ENCODE measurements at regions not wholly inside any gene's neighbourhood (a gene's known extent, or its start where the extent isn't known, plus 50 kb on each side); places are given as distances from the start of the nearest gene placed in this dataset.
A peak's percentile ranks its signal among the peaks of the same experiment; 100 is the strongest.

- Histone ChIP-seq H3K4me1 (ENCODE audit: insufficient read depth, low read length, poor library complexity, severe bottlenecking) (no peaks in the 10 kb centered on the region), H3K36me3 (ENCODE audit: insufficient read depth, low read length) (no peaks in the 10 kb centered on the region), H3K9me3 (ENCODE audit: low read length) (no peaks in the 10 kb centered on the region), H4K20me1 (ENCODE audit: insufficient read depth, low read length) (no peaks in the 10 kb centered on the region), H2AFZ (ENCODE audit: low read length) (no peak overlapping the region), H3K4me3 (ENCODE audit: low read depth, low read length, poor library complexity, severe bottlenecking) (no peak overlapping the region), H3K9me2 (ENCODE audit: insufficient read depth, low read length) (0 out of 2 replicates have a peak, but pooled peaks cover 5% of the 10 kb centered on the region), H3K79me2 (ENCODE audit: insufficient read depth, low read depth, low read length) (no peaks in the 10 kb centered on the region), H3K27ac (ENCODE audit: low read depth, low read length, poor library complexity, severe bottlenecking) (no peak overlapping the region), H3K4me2 (ENCODE audit: low read length) (no peak overlapping the region)
- no peak for TF ChIP-seq EZH2phosphoT487 (IDR thresholded peaks at IDR 0.05; ENCODE audit: borderline replicate concordance, low read depth, low read length)
- TF ChIP-seq, protein P1, sequence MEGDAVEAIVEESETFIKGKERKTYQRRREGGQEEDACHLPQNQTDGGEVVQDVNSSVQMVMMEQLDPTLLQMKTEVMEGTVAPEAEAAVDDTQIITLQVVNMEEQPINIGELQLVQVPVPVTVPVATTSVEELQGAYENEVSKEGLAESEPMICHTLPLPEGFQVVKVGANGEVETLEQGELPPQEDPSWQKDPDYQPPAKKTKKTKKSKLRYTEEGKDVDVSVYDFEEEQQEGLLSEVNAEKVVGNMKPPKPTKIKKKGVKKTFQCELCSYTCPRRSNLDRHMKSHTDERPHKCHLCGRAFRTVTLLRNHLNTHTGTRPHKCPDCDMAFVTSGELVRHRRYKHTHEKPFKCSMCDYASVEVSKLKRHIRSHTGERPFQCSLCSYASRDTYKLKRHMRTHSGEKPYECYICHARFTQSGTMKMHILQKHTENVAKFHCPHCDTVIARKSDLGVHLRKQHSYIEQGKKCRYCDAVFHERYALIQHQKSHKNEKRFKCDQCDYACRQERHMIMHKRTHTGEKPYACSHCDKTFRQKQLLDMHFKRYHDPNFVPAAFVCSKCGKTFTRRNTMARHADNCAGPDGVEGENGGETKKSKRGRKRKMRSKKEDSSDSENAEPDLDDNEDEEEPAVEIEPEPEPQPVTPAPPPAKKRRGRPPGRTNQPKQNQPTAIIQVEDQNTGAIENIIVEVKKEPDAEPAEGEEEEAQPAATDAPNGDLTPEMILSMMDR (conservative IDR thresholded peaks at IDR 0.05; ENCODE audit: low read length), result no peak
- BruUV-seq (replicated peaks), result no TSS peak
- intact Hi-C loops (cut with micrococcal nuclease; ENCODE audit: unreplicated experiment), result no loop called here
- POLR2A ChIA-PET, result interaction anchor here (1.6 kb wide), 1 partner anchor 22 kb away, joined by 4 read pairs; no protein-coding TSS in a partner anchor
- CTCF ChIA-PET (ENCODE audit: unreplicated experiment), result no interaction called here
- no peak for DNase-seq (ENCODE audit: low spot score)
Measured at GRCh38 chr4:32334759-32335158, 1614.6 kb downstream of the PCDH7 start.

- H3K4me2 ChIP-seq (ENCODE audit: low read length), result no peak overlapping the region
- ChIA-PET POLR2A (interaction anchor here (0.7 kb wide), 1 partner anchor 72 kb away, joined by 3 read pairs; no protein-coding TSS in a partner anchor), CTCF (ENCODE audit: unreplicated experiment) (no interaction called here)
- no peak overlapping the region for H2AFZ ChIP-seq (ENCODE audit: low read length)
- no peaks in the 10 kb centered on the region for H3K36me3 ChIP-seq (ENCODE audit: insufficient read depth, low read length)
- H3K4me1 ChIP-seq (ENCODE audit: insufficient read depth, low read length, poor library complexity, severe bottlenecking), result no peaks in the 10 kb centered on the region
- H3K79me2 ChIP-seq (ENCODE audit: insufficient read depth, low read depth, low read length), result no peaks in the 10 kb centered on the region
- H3K27ac ChIP-seq (ENCODE audit: low read depth, low read length, poor library complexity, severe bottlenecking), result no peak overlapping the region
- TF ChIP-seq EZH2phosphoT487 (IDR thresholded peaks at IDR 0.05; ENCODE audit: borderline replicate concordance, low read depth, low read length), result no peak
- TF ChIP-seq, protein P1 (conservative IDR thresholded peaks at IDR 0.05; ENCODE audit: low read length), result no peak
- intact Hi-C loops (cut with micrococcal nuclease; ENCODE audit: unreplicated experiment), result no loop called here
- H3K4me3 ChIP-seq (ENCODE audit: low read depth, low read length, poor library complexity, severe bottlenecking), result no peak overlapping the region
- no TSS peak for BruUV-seq (replicated peaks)
- no peaks in the 10 kb centered on the region for H3K9me2 ChIP-seq (ENCODE audit: insufficient read depth, low read length)
- H3K9me3 ChIP-seq (ENCODE audit: low read length), result no peaks in the 10 kb centered on the region
- no peak for DNase-seq (ENCODE audit: low spot score)
- no peaks in the 10 kb centered on the region for H4K20me1 ChIP-seq (ENCODE audit: insufficient read depth, low read length)
Measured at GRCh38 chr4:32337403-32337802, 1617.2 kb downstream of the PCDH7 start.

- BruUV-seq (replicated peaks), result no TSS peak
- CTCF ChIA-PET (ENCODE audit: unreplicated experiment), result no interaction called here
- Histone ChIP-seq H3K4me3 (ENCODE audit: low read depth, low read length, poor library complexity, severe bottlenecking) (no peak overlapping the region), H3K4me1 (ENCODE audit: insufficient read depth, low read length, poor library complexity, severe bottlenecking) (no peaks in the 10 kb centered on the region), H3K9me3 (ENCODE audit: low read length) (no peaks in the 10 kb centered on the region), H3K79me2 (ENCODE audit: insufficient read depth, low read depth, low read length) (no peaks in the 10 kb centered on the region), H2AFZ (ENCODE audit: low read length) (no peak overlapping the region), H3K9me2 (ENCODE audit: insufficient read depth, low read length) (no peaks in the 10 kb centered on the region), H4K20me1 (ENCODE audit: insufficient read depth, low read length) (no peaks in the 10 kb centered on the region), H3K27ac (ENCODE audit: low read depth, low read length, poor library complexity, severe bottlenecking) (no peak overlapping the region), H3K4me2 (ENCODE audit: low read length) (no peak overlapping the region), H3K36me3 (ENCODE audit: insufficient read depth, low read length) (no peaks in the 10 kb centered on the region)
- peak; percentile 4 for DNase-seq (ENCODE audit: low spot score)
- POLR2A ChIA-PET, result no interaction called here
- intact Hi-C loops (cut with micrococcal nuclease; ENCODE audit: unreplicated experiment), result loop anchor here (2.0 kb wide), 1 partner anchor 60 kb away; no protein-coding TSS in a partner anchor
- TF ChIP-seq EZH2phosphoT487 (IDR thresholded peaks at IDR 0.05; ENCODE audit: borderline replicate concordance, low read depth, low read length), result no peak
- TF ChIP-seq, protein P1 (conservative IDR thresholded peaks at IDR 0.05; ENCODE audit: low read length), result peak; percentile 60
Measured at GRCh38 chr4:32340591-32340990, 1620.4 kb downstream of the PCDH7 start.
